Neural progenitor cell (in vitro differentiated cells): ENCODE measurements at regions not wholly inside any gene's neighbourhood (a gene's known extent, or its start where the extent isn't known, plus 50 kb on each side); places are given as distances from the start of the nearest gene placed in this dataset.

Experiments used
- DNase-seq: peaks from one replicate; pipeline ENCODE4 v3.0.0-alpha.2; 2016; ENCODE audit warnings: low spot score
- H2AFZ ChIP-seq: fragments of 200-600 bp; sonication (generic); replicated peaks from 2 replicates; pipeline ENCODE4 v1.6.1; 2016; ENCODE audit warnings: antibody characterized with exemption
- H3F3A ChIP-seq: fragments of 200-600 bp; sonication (generic); 2 replicates; pipeline ENCODE4 v1.6.1; 2016; ENCODE audit warnings: antibody characterized with exemption, low read depth
- H3K27ac ChIP-seq: fragments of 200-600 bp; sonication (generic); 2 replicates; pipeline ENCODE4 v1.5.1; 2016; ENCODE audit warnings: mild to moderate bottlenecking
- H3K27me3 ChIP-seq: fragments of 200-600 bp; sonication (generic); 2 replicates; pipeline ENCODE4 v1.6.1; 2016; ENCODE audit warnings: mild to moderate bottlenecking, moderate library complexity
- H3K36me3 ChIP-seq: fragments of 200-600 bp; sonication (generic); 2 replicates; pipeline ENCODE4 v1.5.1; 2016
- H3K4me1 ChIP-seq: fragments of 200-600 bp; sonication (generic); 2 replicates; pipeline ENCODE4 v1.6.1; 2016; ENCODE audit warnings: mixed run types
- H3K4me2 ChIP-seq: fragments of 200-600 bp; sonication (generic); 2 replicates; pipeline ENCODE4 v1.6.1; 2016
- H3K4me3 ChIP-seq: fragments of 200-600 bp; sonication (generic); 2 replicates; pipeline ENCODE4 v1.5.1; 2016
- H3K79me2 ChIP-seq: fragments of 200-600 bp; sonication (generic); 2 replicates; pipeline ENCODE4 v1.6.1; 2016; ENCODE audit warnings: low read depth
- H3K9ac ChIP-seq: fragments of 200-600 bp; sonication (generic); 2 replicates; pipeline ENCODE4 v1.6.1; 2016
- H3K9me3 ChIP-seq: fragments of 200-600 bp; sonication (generic); 2 replicates; pipeline ENCODE4 v1.5.1; 2016; ENCODE audit warnings: low read depth
- H4K20me1 ChIP-seq: fragments of 200-600 bp; sonication (generic); 2 replicates; pipeline ENCODE4 v1.6.1; 2016; ENCODE audit warnings: low read depth
- H3K27ac Mint-ChIP-seq: 3 replicates; pipeline ENCODE4 v1.8.0; 2021; ENCODE audit warnings: mixed read lengths
- H3K27me3 Mint-ChIP-seq: 2 replicates; pipeline ENCODE4 v1.8.0; 2022; ENCODE audit warnings: low read depth, mild to moderate bottlenecking, inconsistent platforms, moderate library complexity, mixed read lengths; ENCODE audit not compliant: insufficient read depth
- H3K36me3 Mint-ChIP-seq: 3 replicates; pipeline ENCODE4 v1.8.0; 2021; ENCODE audit warnings: mixed read lengths
- H3K4me1 Mint-ChIP-seq: 3 replicates; pipeline ENCODE4 v1.8.0; 2021; ENCODE audit warnings: mixed read lengths
- H3K4me3 Mint-ChIP-seq: 3 replicates; pipeline ENCODE4 v1.8.0; 2021; ENCODE audit warnings: mild to moderate bottlenecking, moderate library complexity, mixed read lengths
- H3K9me3 Mint-ChIP-seq: 3 replicates; pipeline ENCODE4 v1.8.0; 2020; ENCODE audit warnings: mixed read lengths
- EZH2 ChIP-seq: fragments of 200-600 bp; sonication (generic); IDR thresholded peaks from 2 replicates; pipeline ENCODE4 v1.6.1; 2017; ENCODE audit warnings: antibody characterized with exemption, mild to moderate bottlenecking, moderate library complexity
- EZH2phosphoT487 ChIP-seq: fragments of 200-600 bp; sonication (generic); IDR thresholded peaks from 2 replicates; pipeline ENCODE4 v1.6.1; 2017; ENCODE audit warnings: antibody characterized with exemption
- TF ChIP-seq, protein P1 (sequence below): fragments of 200-600 bp; sonication (generic); IDR thresholded peaks from 2 replicates; pipeline ENCODE4 v1.5.1; 2017; ENCODE audit warnings: antibody characterized with exemption, mild to moderate bottlenecking

DNA sequence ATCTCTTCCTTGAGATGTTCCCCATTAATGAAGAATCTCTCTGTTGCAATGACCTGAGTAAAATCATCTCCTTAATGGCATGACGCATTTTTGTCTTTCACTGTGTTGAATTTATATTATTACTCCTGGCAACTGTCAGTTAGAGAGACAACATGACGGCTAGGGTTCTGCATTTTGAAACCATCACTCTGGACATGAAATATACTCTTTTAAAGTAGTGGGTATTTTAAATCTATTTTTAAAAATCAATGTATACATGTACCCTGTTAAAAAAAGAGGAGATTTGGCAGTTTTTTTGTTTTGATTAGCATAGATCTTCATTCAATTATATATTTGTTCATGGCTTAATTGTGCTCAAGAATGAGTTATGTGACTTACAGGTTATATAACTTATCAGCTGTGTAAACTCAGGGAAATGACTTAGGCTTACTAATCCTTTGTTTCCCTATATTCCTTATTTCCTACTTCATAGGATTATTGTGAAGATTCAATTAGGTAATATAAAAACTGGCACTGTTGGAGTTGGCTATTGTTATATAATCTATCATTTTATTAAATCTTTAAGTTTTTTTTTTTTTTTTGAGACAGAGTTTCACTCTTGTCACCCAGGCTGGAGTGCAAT, 632.0 kb upstream of the SPRY2 start:
- Histone ChIP-seq H3K9ac (no peak overlapping the region), H4K20me1 (no peaks in the 10 kb centered on the region), H3K79me2 (no peaks in the 10 kb centered on the region), H2AFZ (no peak overlapping the region), H3F3A (no peaks in the 10 kb centered on the region), H3K9me3 (no peaks in the 10 kb centered on the region), H3K27ac (no peak overlapping the region), H3K4me2 (no peak overlapping the region), H3K4me3 (no peak overlapping the region), H3K27me3 (no peaks in the 10 kb centered on the region), H3K4me1 (no peaks in the 10 kb centered on the region), H3K36me3 (no peaks in the 10 kb centered on the region)
- Mint-ChIP-seq H3K4me1 (no peaks in the 10 kb centered on the region), H3K36me3 (no peaks in the 10 kb centered on the region), H3K27ac (no peak overlapping the region), H3K27me3 (peaks cover 3% of the 10 kb centered on the region), H3K9me3 (peaks cover 14% of the 10 kb centered on the region), H3K4me3 (no peak overlapping the region)
- no peak for DNase-seq
- TF ChIP-seq EZH2phosphoT487: no peak
- TF ChIP-seq, protein P1, sequence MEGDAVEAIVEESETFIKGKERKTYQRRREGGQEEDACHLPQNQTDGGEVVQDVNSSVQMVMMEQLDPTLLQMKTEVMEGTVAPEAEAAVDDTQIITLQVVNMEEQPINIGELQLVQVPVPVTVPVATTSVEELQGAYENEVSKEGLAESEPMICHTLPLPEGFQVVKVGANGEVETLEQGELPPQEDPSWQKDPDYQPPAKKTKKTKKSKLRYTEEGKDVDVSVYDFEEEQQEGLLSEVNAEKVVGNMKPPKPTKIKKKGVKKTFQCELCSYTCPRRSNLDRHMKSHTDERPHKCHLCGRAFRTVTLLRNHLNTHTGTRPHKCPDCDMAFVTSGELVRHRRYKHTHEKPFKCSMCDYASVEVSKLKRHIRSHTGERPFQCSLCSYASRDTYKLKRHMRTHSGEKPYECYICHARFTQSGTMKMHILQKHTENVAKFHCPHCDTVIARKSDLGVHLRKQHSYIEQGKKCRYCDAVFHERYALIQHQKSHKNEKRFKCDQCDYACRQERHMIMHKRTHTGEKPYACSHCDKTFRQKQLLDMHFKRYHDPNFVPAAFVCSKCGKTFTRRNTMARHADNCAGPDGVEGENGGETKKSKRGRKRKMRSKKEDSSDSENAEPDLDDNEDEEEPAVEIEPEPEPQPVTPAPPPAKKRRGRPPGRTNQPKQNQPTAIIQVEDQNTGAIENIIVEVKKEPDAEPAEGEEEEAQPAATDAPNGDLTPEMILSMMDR: no peak
- no peak for TF ChIP-seq EZH2

DNA sequence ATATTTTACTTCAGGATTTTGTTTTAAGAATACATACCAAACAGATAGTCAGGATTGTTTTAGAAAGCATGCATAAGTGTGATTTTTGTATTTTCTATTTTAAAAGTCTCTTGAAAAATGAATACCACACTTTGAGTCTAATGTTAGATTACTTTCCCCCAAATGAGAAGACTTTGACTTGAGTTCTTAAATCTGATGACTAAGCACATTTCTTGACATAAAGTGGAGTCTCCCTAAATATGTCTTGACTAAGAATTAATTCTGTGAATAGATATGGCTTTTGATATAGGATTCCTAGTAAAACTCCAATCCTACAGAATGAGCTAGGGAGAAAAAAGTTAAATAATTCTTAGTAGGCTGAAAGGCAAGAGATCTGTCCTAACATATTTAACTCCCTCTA, 624.2 kb upstream of the SPRY2 start:
- Histone ChIP-seq H3K4me3 (no peak overlapping the region), H3K9me3 (no peaks in the 10 kb centered on the region), H2AFZ (no peak overlapping the region), H3K4me2 (no peak overlapping the region), H3K36me3 (no peaks in the 10 kb centered on the region), H3K27ac (no peak overlapping the region), H3K79me2 (no peaks in the 10 kb centered on the region), H4K20me1 (no peaks in the 10 kb centered on the region), H3K9ac (no peak overlapping the region), H3K27me3 (no peaks in the 10 kb centered on the region), H3F3A (no peaks in the 10 kb centered on the region), H3K4me1 (peaks cover 5% of the 10 kb centered on the region)
- Mint-ChIP-seq H3K36me3 (no peaks in the 10 kb centered on the region), H3K9me3 (peaks cover 2% of the 10 kb centered on the region), H3K27ac (no peak overlapping the region), H3K4me3 (no peak overlapping the region), H3K4me1 (peaks cover 7% of the 10 kb centered on the region), H3K27me3 (no peaks in the 10 kb centered on the region)
- TF ChIP-seq EZH2 (no peak), EZH2phosphoT487 (no peak)
- TF ChIP-seq, protein P1: no peak
- DNase-seq: no peak

DNA sequence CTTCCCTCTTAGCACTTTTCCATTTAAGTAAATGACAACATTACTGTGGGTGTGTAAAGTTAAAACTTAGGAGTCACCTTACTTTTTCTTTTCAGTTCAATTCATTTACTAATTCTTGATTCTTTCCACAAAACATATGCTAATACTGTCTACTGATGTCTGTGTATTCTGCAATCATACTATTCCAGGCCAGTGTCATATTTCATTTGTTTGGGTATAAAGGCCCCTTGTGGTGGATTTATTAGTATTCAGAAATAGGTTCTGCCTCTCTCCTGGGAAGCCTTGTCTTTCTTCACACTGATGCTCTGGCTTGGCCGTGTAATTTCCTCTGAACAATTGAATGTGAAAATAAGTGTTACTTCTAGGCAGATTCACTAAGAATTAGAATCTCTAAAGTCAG, 621.9 kb upstream of the SPRY2 start:
- no peaks in the 10 kb centered on the region for H3K27me3 Mint-ChIP-seq
- Histone ChIP-seq H3K4me3 (no peak overlapping the region), H3K4me2 (no peak overlapping the region), H4K20me1 (no peaks in the 10 kb centered on the region), H3K9ac (no peak overlapping the region), H3K79me2 (no peaks in the 10 kb centered on the region), H3K4me1 (peaks cover 5% of the 10 kb centered on the region), H3K9me3 (no peaks in the 10 kb centered on the region), H3K27ac (no peak overlapping the region), H3K27me3 (no peaks in the 10 kb centered on the region), H3K36me3 (no peaks in the 10 kb centered on the region), H2AFZ (no peak overlapping the region), H3F3A (no peaks in the 10 kb centered on the region)
- TF ChIP-seq EZH2: no peak
- H3K27ac Mint-ChIP-seq: no peak overlapping the region
- H3K36me3 Mint-ChIP-seq: no peaks in the 10 kb centered on the region
- H3K4me1 Mint-ChIP-seq: peaks cover 7% of the 10 kb centered on the region
- no peak for DNase-seq
- H3K9me3 Mint-ChIP-seq: peaks cover 2% of the 10 kb centered on the region
- H3K4me3 Mint-ChIP-seq: no peak overlapping the region

DNA sequence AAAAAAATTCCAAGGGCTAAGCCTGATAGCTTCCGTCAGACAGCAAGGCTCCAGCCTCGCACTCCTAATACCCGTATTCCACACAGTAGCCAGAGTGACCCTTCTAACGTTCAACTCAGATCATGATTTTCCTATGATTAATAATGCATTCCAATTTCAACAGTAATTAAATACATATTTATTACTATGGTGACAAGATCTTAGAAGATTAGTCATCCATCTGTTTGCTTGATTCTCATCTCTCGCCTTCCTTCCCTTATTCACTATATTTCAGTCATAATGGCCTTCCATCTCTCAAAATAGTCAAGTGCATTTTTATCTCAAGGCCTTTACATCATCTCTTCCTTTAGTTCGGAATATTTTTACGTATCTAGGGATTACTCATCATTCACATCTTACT, 621.2 kb upstream of the SPRY2 start:
- Histone ChIP-seq H4K20me1 (no peaks in the 10 kb centered on the region), H2AFZ (no peak overlapping the region), H3K4me1 (peaks cover 5% of the 10 kb centered on the region), H3F3A (no peaks in the 10 kb centered on the region), H3K9ac (no peak overlapping the region), H3K4me3 (no peak overlapping the region), H3K9me3 (no peaks in the 10 kb centered on the region), H3K79me2 (no peaks in the 10 kb centered on the region), H3K4me2 (no peak overlapping the region), H3K36me3 (no peaks in the 10 kb centered on the region), H3K27me3 (no peaks in the 10 kb centered on the region), H3K27ac (no peak overlapping the region)
- Mint-ChIP-seq H3K4me1 (peaks cover 7% of the 10 kb centered on the region), H3K27me3 (no peaks in the 10 kb centered on the region), H3K9me3 (peaks cover 2% of the 10 kb centered on the region), H3K4me3 (no peak overlapping the region), H3K36me3 (no peaks in the 10 kb centered on the region), H3K27ac (no peak overlapping the region)
- no peak for DNase-seq
- TF ChIP-seq EZH2: no peak
- TF ChIP-seq, protein P1: no peak
- no peak for TF ChIP-seq EZH2phosphoT487
